Fibroblast of villous mesenchyme (primary cell): ENCODE measurements at regions not wholly inside any gene's neighbourhood (a gene's known extent, or its start where the extent isn't known, plus 50 kb on each side); places are given as distances from the start of the nearest gene placed in this dataset.

Source experiments
- DNase-seq: peaks from one replicate; pipeline ENCODE4 v3.0.0-alpha.2; 2010; ENCODE audit warnings: low read depth
- H3K4me3 ChIP-seq: 2 replicates; pipeline ENCODE4 v1.5.1; 2011; ENCODE audit warnings: low read depth, mild to moderate bottlenecking, low read length
- TF ChIP-seq, protein P1 (sequence below): IDR thresholded peaks from 2 replicates; pipeline ENCODE4 v1.5.1; 2012; ENCODE audit warnings: low read depth, mild to moderate bottlenecking, low read length; ENCODE audit not compliant: insufficient read depth

DNA sequence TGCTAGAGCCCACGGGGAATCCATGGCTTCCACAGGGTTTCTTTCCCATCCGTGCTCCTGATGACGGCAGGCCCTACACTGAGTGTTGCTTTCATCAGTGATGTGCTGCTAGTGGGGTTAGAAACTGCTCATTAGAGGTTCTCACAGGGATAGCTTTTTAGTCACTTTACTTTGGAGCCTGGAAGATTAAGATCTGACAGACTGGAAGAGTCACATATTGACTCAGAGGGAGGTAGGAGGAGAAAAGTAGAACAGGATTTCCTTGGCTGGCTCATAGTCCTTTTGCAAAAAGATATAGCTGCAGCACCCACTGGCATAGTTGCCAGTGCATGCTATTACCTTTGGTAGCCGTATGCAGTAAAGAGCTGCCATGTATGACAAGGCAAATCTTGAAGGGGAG lies 890.3 kb downstream of the C6orf118 start:
- no peak overlapping the region for H3K4me3 ChIP-seq
- TF ChIP-seq, protein P1, sequence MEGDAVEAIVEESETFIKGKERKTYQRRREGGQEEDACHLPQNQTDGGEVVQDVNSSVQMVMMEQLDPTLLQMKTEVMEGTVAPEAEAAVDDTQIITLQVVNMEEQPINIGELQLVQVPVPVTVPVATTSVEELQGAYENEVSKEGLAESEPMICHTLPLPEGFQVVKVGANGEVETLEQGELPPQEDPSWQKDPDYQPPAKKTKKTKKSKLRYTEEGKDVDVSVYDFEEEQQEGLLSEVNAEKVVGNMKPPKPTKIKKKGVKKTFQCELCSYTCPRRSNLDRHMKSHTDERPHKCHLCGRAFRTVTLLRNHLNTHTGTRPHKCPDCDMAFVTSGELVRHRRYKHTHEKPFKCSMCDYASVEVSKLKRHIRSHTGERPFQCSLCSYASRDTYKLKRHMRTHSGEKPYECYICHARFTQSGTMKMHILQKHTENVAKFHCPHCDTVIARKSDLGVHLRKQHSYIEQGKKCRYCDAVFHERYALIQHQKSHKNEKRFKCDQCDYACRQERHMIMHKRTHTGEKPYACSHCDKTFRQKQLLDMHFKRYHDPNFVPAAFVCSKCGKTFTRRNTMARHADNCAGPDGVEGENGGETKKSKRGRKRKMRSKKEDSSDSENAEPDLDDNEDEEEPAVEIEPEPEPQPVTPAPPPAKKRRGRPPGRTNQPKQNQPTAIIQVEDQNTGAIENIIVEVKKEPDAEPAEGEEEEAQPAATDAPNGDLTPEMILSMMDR = no peak
- DNase-seq = no peak

DNA sequence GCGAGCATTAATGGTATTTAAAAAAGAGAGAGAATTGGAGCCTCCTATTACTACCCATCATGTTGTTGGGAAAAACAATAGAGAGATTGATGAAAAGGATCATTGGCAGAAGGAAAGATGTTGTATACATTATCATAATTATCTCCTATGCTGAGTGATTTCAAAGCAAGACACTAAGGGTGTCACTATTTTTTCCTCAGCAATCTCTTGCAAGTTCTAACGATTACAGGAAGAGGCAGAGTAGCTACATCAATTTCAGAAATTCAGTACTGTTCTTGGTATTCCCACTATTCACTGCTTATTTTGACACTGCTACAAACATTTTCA lies 891.2 kb downstream of the C6orf118 start:
- no peak overlapping the region for H3K4me3 ChIP-seq
- DNase-seq = no peak
- TF ChIP-seq, protein P1 = no peak

DNA sequence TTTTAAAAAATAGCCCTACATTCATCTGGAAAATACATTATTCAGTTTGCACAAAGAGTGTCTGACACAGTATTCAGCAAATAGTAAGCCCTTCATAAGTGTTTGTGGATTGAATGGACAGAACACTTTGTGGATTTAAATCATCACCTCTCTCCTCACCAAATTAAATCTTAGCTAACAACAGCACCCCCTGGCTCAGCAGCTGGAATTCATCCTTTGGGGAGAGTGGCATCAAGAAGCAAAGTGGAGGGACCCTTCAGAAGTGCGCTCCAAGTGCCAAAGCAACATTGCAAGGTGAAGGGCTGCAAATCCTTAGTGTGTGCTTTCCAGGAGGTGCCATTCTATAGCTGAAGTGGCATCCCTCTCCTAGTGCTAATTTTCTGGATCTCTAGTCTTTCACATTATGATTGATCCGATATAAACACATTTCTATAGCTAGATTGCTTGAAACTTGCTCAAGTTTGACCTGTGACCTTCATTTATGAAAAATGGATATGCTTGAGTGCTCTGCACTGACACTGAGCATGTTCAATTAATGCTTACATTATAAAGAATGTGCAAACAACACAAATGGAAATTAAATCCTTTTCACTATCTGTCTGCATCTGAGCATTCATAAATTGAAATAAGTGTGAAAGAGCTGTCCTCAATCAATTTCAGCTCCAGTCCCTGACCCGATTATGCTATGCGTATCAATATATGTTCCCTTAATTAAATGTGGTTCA lies 891.7 kb downstream of the C6orf118 start:
- no peak for DNase-seq
- TF ChIP-seq, protein P1 = no peak
- no peak overlapping the region for H3K4me3 ChIP-seq

DNA sequence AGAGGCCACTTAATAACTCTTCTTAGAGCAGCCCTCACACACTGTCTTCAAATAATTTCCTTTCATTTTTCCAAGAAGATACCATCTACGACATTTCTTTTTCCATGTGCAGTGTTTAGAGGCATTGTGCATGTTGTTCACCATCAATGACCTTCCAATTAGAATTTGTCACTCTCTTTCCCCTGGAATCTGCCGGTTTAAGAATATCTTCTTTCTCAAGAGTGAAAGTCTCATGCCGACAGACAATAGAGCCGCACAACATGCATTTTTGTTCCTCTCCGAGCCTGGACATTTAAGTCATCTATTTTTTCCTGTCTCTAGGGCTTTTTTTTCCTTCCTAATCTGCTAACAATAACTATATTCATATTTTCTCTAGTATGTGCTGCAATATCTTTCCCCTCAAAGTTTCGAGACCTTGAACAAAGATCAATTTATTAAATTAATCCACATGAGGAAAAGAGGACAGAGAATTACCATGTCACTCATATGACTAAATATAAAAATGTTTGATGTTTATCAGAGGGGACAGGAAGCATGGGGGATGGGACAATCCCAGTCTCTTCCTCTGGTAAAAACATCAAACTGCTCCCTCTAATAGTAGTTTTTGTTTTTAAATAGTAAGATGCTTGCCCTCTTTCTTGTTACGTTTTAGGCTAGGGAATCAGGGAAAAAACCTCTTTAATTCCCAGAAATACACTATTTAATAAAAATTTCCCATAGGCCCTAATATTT lies 893.4 kb downstream of the C6orf118 start:
- TF ChIP-seq, protein P1 = no peak
- H3K4me3 ChIP-seq = no peak overlapping the region
- DNase-seq = no peak

DNA sequence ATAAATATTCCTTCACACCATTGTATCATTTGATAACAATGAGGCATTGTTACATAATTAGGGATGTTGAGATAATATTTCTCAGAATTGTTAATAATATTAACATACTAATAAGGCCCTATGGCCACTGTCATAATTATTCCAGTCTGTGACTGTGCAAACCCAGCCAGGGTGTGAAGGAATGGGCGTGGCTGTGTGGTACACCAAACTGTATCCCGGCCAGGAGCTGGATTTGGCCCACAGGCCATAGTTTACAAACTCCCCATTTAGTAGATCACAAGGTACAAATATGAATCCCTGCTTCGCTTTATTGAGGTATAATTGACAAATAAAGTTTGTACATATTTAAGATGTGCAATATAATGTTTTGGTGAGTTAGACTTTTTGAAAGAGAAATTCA lies 894.7 kb downstream of the C6orf118 start:
- no peak overlapping the region for H3K4me3 ChIP-seq
- DNase-seq = no peak
- TF ChIP-seq, protein P1 = no peak

DNA sequence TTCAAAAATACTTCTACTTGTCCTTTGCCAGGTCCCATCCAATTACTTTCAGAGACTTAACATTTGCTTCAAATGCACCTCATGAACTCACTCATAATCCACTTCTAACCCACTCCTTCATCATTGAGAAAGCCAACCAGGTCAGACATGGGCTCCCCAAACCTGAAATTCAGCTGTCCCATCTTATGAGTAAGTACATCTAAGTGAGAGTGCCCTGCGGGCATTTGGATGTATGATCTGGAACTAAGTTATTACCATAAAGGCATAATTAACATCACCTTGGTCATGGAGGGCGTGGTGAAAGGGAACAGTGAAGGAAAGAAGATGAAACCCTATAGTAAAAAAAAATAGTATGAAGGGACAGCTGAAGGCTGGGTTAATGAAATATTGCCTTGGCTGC lies 896.8 kb downstream of the C6orf118 start:
- DNase-seq = no peak
- H3K4me3 ChIP-seq = no peak overlapping the region
- TF ChIP-seq, protein P1 = no peak
